ENCODE measurements at regions not wholly inside any gene's neighbourhood (a gene's known extent, or its start where the extent isn't known, plus 50 kb on each side); places are given as distances from the start of the nearest gene placed in this dataset.

DNA sequence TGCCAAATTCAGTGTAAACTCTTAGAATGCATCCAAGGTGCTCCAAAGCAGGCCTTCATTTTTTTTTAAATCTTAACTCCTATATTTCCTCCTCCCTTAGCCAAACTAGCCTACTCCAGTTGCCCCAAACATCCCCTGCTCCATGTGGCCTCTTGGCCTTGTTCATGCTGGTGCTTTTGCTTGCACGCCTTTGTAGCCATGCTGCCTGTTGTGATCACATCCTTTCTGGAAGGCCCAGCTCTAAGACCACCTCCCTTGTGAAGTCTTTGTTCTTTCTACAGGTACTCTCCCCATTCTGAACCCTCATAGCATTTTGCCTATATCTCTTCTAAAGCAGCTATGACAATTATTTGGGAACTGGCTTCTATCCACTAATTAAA, 375.3 kb upstream of the NFE2L3 start:
- TF ChIP-seq, protein P1, sequence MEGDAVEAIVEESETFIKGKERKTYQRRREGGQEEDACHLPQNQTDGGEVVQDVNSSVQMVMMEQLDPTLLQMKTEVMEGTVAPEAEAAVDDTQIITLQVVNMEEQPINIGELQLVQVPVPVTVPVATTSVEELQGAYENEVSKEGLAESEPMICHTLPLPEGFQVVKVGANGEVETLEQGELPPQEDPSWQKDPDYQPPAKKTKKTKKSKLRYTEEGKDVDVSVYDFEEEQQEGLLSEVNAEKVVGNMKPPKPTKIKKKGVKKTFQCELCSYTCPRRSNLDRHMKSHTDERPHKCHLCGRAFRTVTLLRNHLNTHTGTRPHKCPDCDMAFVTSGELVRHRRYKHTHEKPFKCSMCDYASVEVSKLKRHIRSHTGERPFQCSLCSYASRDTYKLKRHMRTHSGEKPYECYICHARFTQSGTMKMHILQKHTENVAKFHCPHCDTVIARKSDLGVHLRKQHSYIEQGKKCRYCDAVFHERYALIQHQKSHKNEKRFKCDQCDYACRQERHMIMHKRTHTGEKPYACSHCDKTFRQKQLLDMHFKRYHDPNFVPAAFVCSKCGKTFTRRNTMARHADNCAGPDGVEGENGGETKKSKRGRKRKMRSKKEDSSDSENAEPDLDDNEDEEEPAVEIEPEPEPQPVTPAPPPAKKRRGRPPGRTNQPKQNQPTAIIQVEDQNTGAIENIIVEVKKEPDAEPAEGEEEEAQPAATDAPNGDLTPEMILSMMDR (IDR thresholded peaks at IDR 0.05; ENCODE audit: low read depth, low read length) = no peak
- TF ChIP-seq EZH2phosphoT487 (IDR thresholded peaks at IDR 0.05; ENCODE audit: low read depth) = no peak

Measured in OCI-LY3 (cell line).